HCT116 (cell line): ENCODE measurements at regions not wholly inside any gene's neighbourhood (a gene's known extent, or its start where the extent isn't known, plus 50 kb on each side); places are given as distances from the start of the nearest gene placed in this dataset.

Experiments
- ATAC-seq: fragments of 200-7000 bp; cut with Tn5 transposase; 2 replicates; pipeline ENCODE4 v1.9.1; 2020; ENCODE audit warnings: mild to moderate bottlenecking, moderate library complexity
- BruUV-seq: library from RNA; stranded (reverse); fragments of 400-500 nt; replicated peaks from 2 replicates; lab custom pipeline; 2021; lab: Mats Ljungman, UMichigan
- CTCF ChIA-PET: fragments of 300-600 bp; sonication (Branson Sonifier 250); formaldehyde crosslinking; loops from one replicate; lab custom pipeline; 2021; ENCODE audit warnings: antibody characterized with exemption; lab: Charles Lee
- POLR2A ChIA-PET: fragments of 300-600, 350-600 bp; sonication (Branson Sonifier 250); formaldehyde crosslinking; loops from one replicate; lab custom pipeline; 2021; ENCODE audit warnings: antibody characterized with exemption; lab: Charles Lee
- RAD21 ChIA-PET, 2 experiments: fragments of 300-600 bp; sonication (Branson Sonifier 250); formaldehyde crosslinking; loops; one replicate each; lab custom pipeline; 2023; ENCODE audit warnings: low total read pairs in 2 of 2; ENCODE audit not compliant: uncharacterized antibody in 2 of 2, unreplicated experiment in 2 of 2, low non-redundant PET in 1 of 2; lab: Charles Lee
- DNase-seq: peaks from one replicate; pipeline ENCODE4 v3.0.0-alpha.2; 2010; ENCODE audit warnings: low read depth, low spot score
- H2AFZ ChIP-seq: fragments of 200-600 bp; shearing (Covaris generic), sonication (generic); 2 replicates; pipeline ENCODE4 v1.6.1; 2017; ENCODE audit warnings: low read depth, mixed run types, mixed read lengths, antibody characterized with exemption, low read length; ENCODE audit not compliant: poor library complexity, severe bottlenecking
- H3K27ac ChIP-seq: 2 replicates; pipeline ENCODE4 v1.5.1; 2012; ENCODE audit warnings: low read depth, low read length
- H3K27me3 ChIP-seq: fragments of 200-600 bp; sonication (generic); 2 replicates; pipeline ENCODE4 v1.6.1; 2016; ENCODE audit warnings: mixed run types, low read length, mixed read lengths; ENCODE audit not compliant: insufficient read depth
- H3K36me3 ChIP-seq, 2 experiments: fragments of 200-500 bp in 1 of 2; fragments of 200-600 bp in 1 of 2; sonication (Bioruptor generic) in 1 of 2; sonication (generic) in 1 of 2; 2 replicates each; pipeline versions ENCODE4 v1.5.1 to v1.6.1; 2014 to 2016; ENCODE audit warnings: low read length in 2 of 2, inconsistent platforms in 1 of 2, mixed read lengths in 1 of 2, mixed run types in 1 of 2; ENCODE audit not compliant: insufficient read depth in 2 of 2, control insufficient read depth in 1 of 2
- H3K4me1 ChIP-seq, 2 experiments: fragments of 200-600 bp in 1 of 2; sonication (generic) in 1 of 2; 2 replicates each; pipeline versions ENCODE4 v1.5.1 to v1.6.1; 2012 to 2017; ENCODE audit warnings: low read length in 2 of 2, inconsistent platforms in 1 of 2, mild to moderate bottlenecking in 1 of 2, mixed read lengths in 1 of 2, mixed run types in 1 of 2, moderate library complexity in 1 of 2; ENCODE audit not compliant: insufficient read depth in 2 of 2, control insufficient read depth in 1 of 2
- H3K4me2 ChIP-seq: fragments of 200-600 bp; sonication (generic); 2 replicates; pipeline ENCODE4 v1.6.1; 2017; ENCODE audit warnings: mixed run types, low read length, mixed read lengths
- H3K4me3 ChIP-seq, 2 experiments: fragments of 200-600 bp in 1 of 2; sonication (generic) in 1 of 2; replicated peaks in 1 of 2; 2 replicates each; pipeline ENCODE4 v1.5.1; 2011 to 2016; ENCODE audit warnings: low read length in 2 of 2, control low read depth in 1 of 2, low read depth in 1 of 2, mild to moderate bottlenecking in 1 of 2, mixed read lengths in 1 of 2, mixed run types in 1 of 2
- H3K79me2 ChIP-seq: fragments of 200-600 bp; sonication (generic); 2 replicates; pipeline ENCODE4 v1.6.1; 2017; ENCODE audit warnings: mild to moderate bottlenecking, mixed run types, low read length, moderate library complexity, mixed read lengths; ENCODE audit not compliant: insufficient read depth
- H3K9ac ChIP-seq: fragments of 200-600 bp; sonication (generic); 2 replicates; pipeline ENCODE4 v1.6.1; 2016; ENCODE audit warnings: low read length, mixed read lengths
- H3K9me2 ChIP-seq: fragments of 200-600 bp; sonication (generic), shearing (Covaris generic); 2 replicates; pipeline ENCODE4 v1.6.1; 2017; ENCODE audit warnings: mixed run types, mild to moderate bottlenecking, moderate library complexity; ENCODE audit not compliant: insufficient read depth
- H3K9me3 ChIP-seq, 2 experiments: fragments of 200-500 bp in 1 of 2; fragments of 200-600 bp in 1 of 2; sonication (Bioruptor generic) in 1 of 2; sonication (generic) in 1 of 2; 2 replicates each; pipeline ENCODE4 v1.6.1; 2014 to 2017; ENCODE audit warnings: low read length in 2 of 2, mixed read lengths in 2 of 2, inconsistent platforms in 1 of 2, low read depth in 1 of 2, mild to moderate bottlenecking in 1 of 2, mixed run types in 1 of 2, moderate library complexity in 1 of 2; ENCODE audit not compliant: control insufficient read depth in 1 of 2, insufficient read depth in 1 of 2
- H4K20me1 ChIP-seq: fragments of 200-600 bp; sonication (generic), shearing (Covaris generic); 2 replicates; pipeline ENCODE4 v1.6.1; 2017; ENCODE audit warnings: mixed run types, mild to moderate bottlenecking, moderate library complexity; ENCODE audit not compliant: insufficient read depth
- EZH2 ChIP-seq: fragments of 200-600 bp; sonication (generic); IDR thresholded peaks from 2 replicates; pipeline ENCODE4 v1.6.1; 2017; ENCODE audit warnings: antibody characterized with exemption, mixed run types
- EZH2phosphoT487 ChIP-seq: fragments of 200-600 bp; IDR thresholded peaks from 2 replicates; pipeline ENCODE4 v1.6.1; 2018; ENCODE audit warnings: antibody characterized with exemption, borderline replicate concordance
- FOSL1 ChIP-seq: IDR thresholded peaks from 2 replicates; pipeline ENCODE4 v1.6.1; 2012; ENCODE audit warnings: low read depth
- POLR2A ChIP-seq: IDR thresholded peaks from 2 replicates; pipeline ENCODE4 v1.7.0; 2011; ENCODE audit warnings: borderline replicate concordance; ENCODE audit not compliant: insufficient read depth, insufficient read length; ENCODE audit errors: extremely low read depth
- RAD21 ChIP-seq: IDR thresholded peaks from 2 replicates; pipeline ENCODE4 v1.6.1; 2012; ENCODE audit warnings: low read depth, mild to moderate bottlenecking
- REST ChIP-seq: IDR thresholded peaks from 2 replicates; pipeline ENCODE4 v1.6.1; 2012; ENCODE audit warnings: low read depth
- intact Hi-C: fragments of 100-400 bp; cut with micrococcal nuclease; formaldehyde crosslinking; loops from 2 replicates; pipeline ENCODE4 v1.10.0; 2022

DNA sequence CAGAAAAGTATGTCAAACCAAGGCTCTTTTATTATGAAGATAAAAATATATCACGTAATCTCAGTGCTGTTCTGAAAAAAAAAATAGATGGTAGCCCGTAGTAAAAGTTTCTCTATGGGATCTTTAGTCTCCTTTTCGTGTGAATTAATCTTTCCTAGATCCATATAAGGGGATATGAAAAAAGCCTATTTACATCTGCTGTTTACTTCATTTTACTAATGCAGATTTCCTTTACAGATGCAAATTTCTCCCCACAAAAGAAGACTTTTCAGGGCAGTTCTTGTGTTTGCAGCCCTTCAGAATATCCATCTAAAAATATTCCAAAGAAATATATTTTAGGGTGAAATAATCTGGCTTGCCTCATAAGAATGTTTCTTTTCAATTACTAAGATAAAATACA lies 1291.7 kb downstream of the ROBO1 start:
- RAD21 ChIA-PET: no interaction called here

More for the DNA sequence above, 1291.7 kb downstream of the ROBO1 start:
- no peak for ATAC-seq
- H3K27me3 ChIP-seq: no peaks in the 10 kb centered on the region
- H3K27ac ChIP-seq: no peak overlapping the region
- H3K9ac ChIP-seq: no peak overlapping the region
- POLR2A ChIA-PET: no interaction called here
- peaks cover 6 to 8% of the 10 kb centered on the region in 2 experiments; a peak in 2 of 4 replicates for H3K9me3 ChIP-seq
- no peaks in the 10 kb centered on the region for H3K79me2 ChIP-seq
- no peaks in the 10 kb centered on the region for H4K20me1 ChIP-seq
- DNase-seq: no peak
- no TSS peak for BruUV-seq
- H3K9me2 ChIP-seq: no peaks in the 10 kb centered on the region
- H2AFZ ChIP-seq: no peak overlapping the region
- no peaks in the 10 kb centered on the region for H3K36me3 ChIP-seq
- intact Hi-C loops: no loop called here
- no peaks in the 10 kb centered on the region for H3K4me1 ChIP-seq
- CTCF ChIA-PET: no interaction called here
- H3K4me2 ChIP-seq: no peak overlapping the region
- TF ChIP-seq REST (no peak), EZH2 (no peak), POLR2A (no peak), RAD21 (no peak), FOSL1 (no peak), EZH2phosphoT487 (no peak)
- H3K4me3 ChIP-seq: no peak overlapping the region
